ENCODE measurements at regions not wholly inside any gene's neighbourhood (a gene's known extent, or its start where the extent isn't known, plus 50 kb on each side); places are given as distances from the start of the nearest gene placed in this dataset.
"Not testable (repeated sequence)": the region's sequence is repeated elsewhere in the genome, so short reads cannot be mapped to it uniquely, and the experiment has no call there.

DNA sequence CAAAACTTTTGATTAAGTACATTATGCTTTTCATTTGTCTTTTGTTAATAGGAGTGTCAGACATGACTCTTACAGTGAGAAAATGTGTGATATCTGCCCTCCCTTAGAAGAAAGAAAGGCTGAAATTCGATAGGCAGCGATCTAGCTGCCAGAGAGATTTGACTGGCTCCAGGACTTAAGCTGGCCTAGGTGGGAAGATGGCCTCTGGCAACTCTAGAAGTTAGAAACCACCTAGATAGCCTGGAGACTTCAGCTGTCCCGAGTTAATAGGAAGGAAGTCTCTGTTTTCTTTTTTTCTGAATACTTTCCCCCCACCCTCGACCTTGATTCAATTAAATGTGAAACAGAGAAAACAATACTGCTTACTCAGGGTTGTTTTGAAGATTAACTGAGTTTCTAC, 1194.7 kb upstream of the CRIM1 start:
- TF ChIP-seq, protein P1, sequence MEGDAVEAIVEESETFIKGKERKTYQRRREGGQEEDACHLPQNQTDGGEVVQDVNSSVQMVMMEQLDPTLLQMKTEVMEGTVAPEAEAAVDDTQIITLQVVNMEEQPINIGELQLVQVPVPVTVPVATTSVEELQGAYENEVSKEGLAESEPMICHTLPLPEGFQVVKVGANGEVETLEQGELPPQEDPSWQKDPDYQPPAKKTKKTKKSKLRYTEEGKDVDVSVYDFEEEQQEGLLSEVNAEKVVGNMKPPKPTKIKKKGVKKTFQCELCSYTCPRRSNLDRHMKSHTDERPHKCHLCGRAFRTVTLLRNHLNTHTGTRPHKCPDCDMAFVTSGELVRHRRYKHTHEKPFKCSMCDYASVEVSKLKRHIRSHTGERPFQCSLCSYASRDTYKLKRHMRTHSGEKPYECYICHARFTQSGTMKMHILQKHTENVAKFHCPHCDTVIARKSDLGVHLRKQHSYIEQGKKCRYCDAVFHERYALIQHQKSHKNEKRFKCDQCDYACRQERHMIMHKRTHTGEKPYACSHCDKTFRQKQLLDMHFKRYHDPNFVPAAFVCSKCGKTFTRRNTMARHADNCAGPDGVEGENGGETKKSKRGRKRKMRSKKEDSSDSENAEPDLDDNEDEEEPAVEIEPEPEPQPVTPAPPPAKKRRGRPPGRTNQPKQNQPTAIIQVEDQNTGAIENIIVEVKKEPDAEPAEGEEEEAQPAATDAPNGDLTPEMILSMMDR (conservative IDR thresholded peaks at IDR 0.05): no peak
- no peaks in the 10 kb centered on the region for H3K9me3 Mint-ChIP-seq
- H3K27ac Mint-ChIP-seq: no peak overlapping the region
- no peaks in the 10 kb centered on the region for H3K36me3 Mint-ChIP-seq
- no peak overlapping the region for H3K4me3 Mint-ChIP-seq
- no peak for DNase-seq (ENCODE audit: extremely low spot score, unreplicated experiment)
- no peaks in the 10 kb centered on the region for H3K27me3 Mint-ChIP-seq
- H3K4me1 Mint-ChIP-seq (ENCODE audit: unreplicated experiment): no peaks in the 10 kb centered on the region

DNA sequence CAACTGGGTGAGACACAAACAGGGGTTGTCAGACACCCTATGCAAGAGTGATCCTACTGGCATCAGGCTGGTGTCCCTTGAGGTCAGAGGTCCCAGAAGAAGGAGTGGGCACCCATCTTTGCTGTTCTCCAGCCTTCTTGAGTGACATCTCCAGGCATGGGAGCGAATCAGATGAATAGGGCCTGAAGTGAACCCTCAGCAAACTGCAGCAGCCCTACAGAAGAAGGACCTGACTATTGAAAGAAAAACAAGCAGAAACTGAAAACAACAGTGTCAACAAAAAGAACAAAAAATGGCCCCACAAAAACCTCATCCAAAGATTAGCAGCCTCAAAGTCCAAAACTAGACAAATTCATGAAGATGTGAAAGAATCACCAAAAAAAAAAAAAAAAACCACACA, 1229.7 kb upstream of the CRIM1 start:
- Mint-ChIP-seq H3K27ac (no peak overlapping the region), H3K27me3 (no peaks in the 10 kb centered on the region), H3K4me1 (ENCODE audit: unreplicated experiment) (no peaks in the 10 kb centered on the region), H3K36me3 (no peaks in the 10 kb centered on the region), H3K9me3 (no peaks in the 10 kb centered on the region), H3K4me3 (no peak overlapping the region)
- TF ChIP-seq, protein P1 (conservative IDR thresholded peaks at IDR 0.05): no peak
- DNase-seq (ENCODE audit: extremely low spot score, unreplicated experiment): no peak

- H3K9me3 Mint-ChIP-seq: no peaks in the 10 kb centered on the region
- H3K4me3 Mint-ChIP-seq: no peak overlapping the region
- H3K27ac Mint-ChIP-seq: no peak overlapping the region
- no peaks in the 10 kb centered on the region for H3K4me1 Mint-ChIP-seq (ENCODE audit: unreplicated experiment)
- TF ChIP-seq, protein P1 (conservative IDR thresholded peaks at IDR 0.05): no peak
- H3K27me3 Mint-ChIP-seq: no peaks in the 10 kb centered on the region
- no peak for DNase-seq (ENCODE audit: extremely low spot score, unreplicated experiment)
- H3K36me3 Mint-ChIP-seq: no peaks in the 10 kb centered on the region
Observed at GRCh38 chr2:35125278-35125677, 1230.3 kb upstream of the CRIM1 start.

DNA sequence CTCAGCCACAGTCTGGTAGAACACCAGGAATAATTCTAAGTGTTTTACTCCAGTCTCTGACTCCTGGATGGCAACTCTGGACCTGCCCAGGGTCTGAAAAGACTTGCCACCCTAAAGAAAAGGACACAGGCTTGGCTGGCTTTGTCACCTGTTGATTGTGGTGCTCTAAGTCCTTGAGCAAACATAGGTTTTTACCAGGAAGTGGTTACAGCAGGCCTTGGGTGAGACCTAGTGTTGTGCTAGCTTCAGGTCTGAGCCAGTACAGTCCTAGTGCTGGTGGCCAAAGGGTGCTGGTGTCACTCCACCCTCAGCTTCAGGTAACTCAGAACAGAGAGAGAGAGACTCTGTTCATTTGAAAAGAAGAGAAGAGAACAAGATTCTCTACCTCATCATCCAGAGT, 1239.4 kb upstream of the CRIM1 start:
- no peak for DNase-seq (ENCODE audit: extremely low spot score, unreplicated experiment)
- Mint-ChIP-seq H3K27ac (no peak overlapping the region), H3K9me3 (no peaks in the 10 kb centered on the region), H3K4me1 (ENCODE audit: unreplicated experiment) (no peaks in the 10 kb centered on the region), H3K36me3 (no peaks in the 10 kb centered on the region), H3K4me3 (no peak overlapping the region), H3K27me3 (no peaks in the 10 kb centered on the region)
- TF ChIP-seq, protein P1 (conservative IDR thresholded peaks at IDR 0.05): no peak

GRCh38 chr2:35114765-35115164, 1240.8 kb upstream of the CRIM1 start:
- no peaks in the 10 kb centered on the region for H3K27me3 Mint-ChIP-seq

GRCh38 chr2:35112367-35112766, 1243.2 kb upstream of the CRIM1 start:
- not testable (repeated sequence) for DNase-seq (ENCODE audit: extremely low spot score, unreplicated experiment); H3K4me1 Mint-ChIP-seq (ENCODE audit: unreplicated experiment); H3K36me3 Mint-ChIP-seq; H3K27ac Mint-ChIP-seq; H3K27me3 Mint-ChIP-seq; H3K4me3 Mint-ChIP-seq; H3K9me3 Mint-ChIP-seq

More at GRCh38 chr2:35114765-35115164, 1240.8 kb upstream of the CRIM1 start:
- H3K27ac Mint-ChIP-seq: no peak overlapping the region
- no peaks in the 10 kb centered on the region for H3K4me1 Mint-ChIP-seq (ENCODE audit: unreplicated experiment)
- H3K4me3 Mint-ChIP-seq: no peak overlapping the region
- TF ChIP-seq, protein P1 (conservative IDR thresholded peaks at IDR 0.05): peak; percentile 36
- H3K9me3 Mint-ChIP-seq: no peaks in the 10 kb centered on the region
- no peaks in the 10 kb centered on the region for H3K36me3 Mint-ChIP-seq
- DNase-seq (ENCODE audit: extremely low spot score, unreplicated experiment): no peak
